Muscle of leg (tissue), 3 donors: ENCODE measurements at regions not wholly inside any gene's neighbourhood (a gene's known extent, or its start where the extent isn't known, plus 50 kb on each side); places are given as distances from the start of the nearest gene placed in this dataset.
"Not testable (repeated sequence)": the region's sequence is repeated elsewhere in the genome, so short reads cannot be mapped to it uniquely, and the experiment has no call there.

Experiments
- DNase-seq: peaks from one replicate; pipeline ENCODE4 v3.0.0; 2013
- H3K27ac ChIP-seq: one replicate; pipeline ENCODE4 v1.5.1; 2013; ENCODE audit warnings: mild to moderate bottlenecking, low read length, control low read depth
- H3K27me3 ChIP-seq: one replicate; pipeline ENCODE4 v1.6.1; 2013; ENCODE audit warnings: low read length; ENCODE audit not compliant: control insufficient read depth, insufficient read depth
- H3K36me3 ChIP-seq: one replicate; pipeline ENCODE4 v1.6.1; 2013; ENCODE audit warnings: low read length; ENCODE audit not compliant: control insufficient read depth, insufficient read depth
- H3K4me1 ChIP-seq: one replicate; pipeline ENCODE4 v1.6.1; 2013; ENCODE audit warnings: low read length; ENCODE audit not compliant: control insufficient read depth, insufficient read depth
- H3K4me3 ChIP-seq: one replicate; pipeline ENCODE4 v1.5.1; 2013; ENCODE audit warnings: low read length, control low read depth
- H3K9me3 ChIP-seq: replicated peaks from 2 replicates; pipeline ENCODE4 v1.6.1; 2013; ENCODE audit warnings: low read depth, low read length; ENCODE audit not compliant: control insufficient read depth
- WGBS: methylation state at CpG from one replicate; pipeline ENCODE4 v1.1.5; 2013; ENCODE audit warnings: missing lambda C conversion rate; ENCODE audit not compliant: insufficient coverage; 5-methylcytosine and 5-hydroxymethylcytosine counted together

DNA sequence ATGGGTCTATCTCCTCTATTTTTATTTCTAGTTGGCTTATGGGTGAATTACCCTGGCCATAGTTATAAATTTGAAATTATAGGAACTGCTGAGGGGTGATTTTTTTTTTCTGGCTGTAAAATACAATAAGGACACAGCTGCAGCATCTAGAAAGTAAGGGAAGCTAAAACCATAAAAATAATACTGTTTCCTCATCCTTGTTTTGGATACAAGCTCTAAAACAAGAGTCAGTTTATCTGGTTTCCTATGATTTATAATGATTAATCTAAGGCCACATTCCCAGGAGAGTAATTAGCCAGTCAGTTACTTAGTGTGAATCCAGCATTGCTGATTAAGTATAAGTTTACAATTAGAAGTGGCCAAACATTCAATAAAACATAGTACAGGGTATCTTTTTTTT, 219.1 kb upstream of the NBEA start:
- DNase-seq, result peak; percentile 96
- peaks cover 5% of the 10 kb centered on the region for H3K9me3 ChIP-seq
- H3K4me1 ChIP-seq, result peaks cover 2% of the 10 kb centered on the region

DNA sequence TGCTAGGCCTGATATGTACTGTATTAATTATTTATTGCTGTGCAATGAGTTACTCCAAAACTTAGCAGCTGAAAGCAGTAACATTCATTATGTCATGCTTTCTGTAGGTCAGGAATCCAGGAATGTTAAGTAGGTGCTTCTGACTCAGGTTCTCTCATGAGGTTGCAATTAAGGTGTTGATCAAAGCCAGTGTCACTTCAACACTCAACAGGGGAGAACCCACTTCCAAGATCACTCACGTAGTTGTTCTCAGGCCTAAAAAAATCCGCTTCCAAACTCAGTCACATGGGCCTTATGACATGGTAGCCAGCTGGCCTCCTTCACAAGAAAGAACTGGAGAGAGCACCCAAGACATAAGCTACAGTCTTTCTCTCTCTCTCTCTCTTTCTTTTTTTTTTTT, 211.1 kb upstream of the NBEA start:
- Histone ChIP-seq H3K4me1 (no peaks in the 10 kb centered on the region), H3K27me3 (no peaks in the 10 kb centered on the region), H3K27ac (no peak overlapping the region), H3K9me3 (no peaks in the 10 kb centered on the region), H3K36me3 (no peaks in the 10 kb centered on the region), H3K4me3 (no peak overlapping the region)
- no peak for DNase-seq
- 63% methylated on average over 2 of the region's 2 CpGs for WGBS

More for the DNA sequence above, 219.1 kb upstream of the NBEA start:
- H3K36me3 ChIP-seq, result no peaks in the 10 kb centered on the region
- peak overlapping the region; percentile 48 for H3K27ac ChIP-seq
- no peaks in the 10 kb centered on the region for H3K27me3 ChIP-seq
- H3K4me3 ChIP-seq, result no peak overlapping the region

GRCh38 chr13:34731486-34731885, 210.6 kb upstream of the NBEA start:
- H3K27ac ChIP-seq, result no peak overlapping the region
- no peaks in the 10 kb centered on the region for H3K9me3 ChIP-seq
- no peaks in the 10 kb centered on the region for H3K27me3 ChIP-seq
- no peak for DNase-seq
- H3K36me3 ChIP-seq, result no peaks in the 10 kb centered on the region
- no peak overlapping the region for H3K4me3 ChIP-seq
- no CpG with 5 or more reads among the region's 4 CpGs for WGBS
- H3K4me1 ChIP-seq, result no peaks in the 10 kb centered on the region

DNA sequence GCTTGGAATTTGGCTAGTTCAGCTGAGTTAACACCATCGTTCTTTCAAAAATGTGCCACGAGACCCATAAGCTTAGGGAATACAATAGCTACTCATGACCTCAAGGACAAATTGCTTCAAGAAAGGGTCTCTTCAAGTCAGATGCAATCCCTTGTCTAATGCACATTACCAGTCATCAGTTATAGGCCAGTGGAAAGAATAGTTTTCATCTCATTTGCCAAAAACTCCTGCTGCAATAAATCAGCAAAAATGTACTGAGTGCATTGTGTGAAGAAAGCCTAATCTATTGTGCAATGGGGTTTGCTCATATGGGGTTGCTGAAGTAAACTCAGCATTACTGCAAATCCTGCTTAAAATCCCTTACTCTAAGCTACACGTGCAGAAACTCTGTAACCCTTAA, 208.3 kb upstream of the NBEA start:
- H3K36me3 ChIP-seq, result no peaks in the 10 kb centered on the region
- H3K9me3 ChIP-seq, result no peaks in the 10 kb centered on the region
- DNase-seq, result peak; percentile 77
- H3K4me1 ChIP-seq, result peaks cover 8% of the 10 kb centered on the region
- H3K27me3 ChIP-seq, result no peaks in the 10 kb centered on the region
- WGBS, result 40% methylated on average over 1 of the region's 3 CpGs
- H3K27ac ChIP-seq, result no peak overlapping the region
- no peak overlapping the region for H3K4me3 ChIP-seq

DNA sequence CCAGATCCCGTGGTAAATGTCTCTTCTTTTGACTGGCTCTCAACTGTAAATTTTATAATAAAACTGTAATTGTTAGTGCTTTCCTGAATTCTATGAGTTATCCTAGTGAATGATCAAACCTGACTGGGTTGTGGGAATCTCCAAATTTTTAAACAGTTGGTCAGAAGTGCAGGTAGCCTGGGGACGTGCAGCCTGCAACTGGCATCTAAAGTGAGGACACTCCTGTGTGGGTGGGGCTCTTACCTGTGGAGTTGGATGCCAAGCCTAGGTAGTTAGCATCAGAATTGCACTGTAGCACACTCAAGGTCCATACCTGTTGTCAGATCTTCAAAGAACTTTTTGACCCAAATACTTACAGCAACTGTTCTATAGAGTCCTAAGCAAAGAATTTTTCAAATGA, 207.1 kb upstream of the NBEA start:
- Histone ChIP-seq H3K9me3 (no peaks in the 10 kb centered on the region), H3K4me1 (peaks cover 8% of the 10 kb centered on the region), H3K36me3 (no peaks in the 10 kb centered on the region), H3K27ac (no peak overlapping the region), H3K4me3 (no peak overlapping the region), H3K27me3 (no peaks in the 10 kb centered on the region)
- DNase-seq, result no peak
- 100% methylated on average over 1 of the region's 2 CpGs for WGBS

DNA sequence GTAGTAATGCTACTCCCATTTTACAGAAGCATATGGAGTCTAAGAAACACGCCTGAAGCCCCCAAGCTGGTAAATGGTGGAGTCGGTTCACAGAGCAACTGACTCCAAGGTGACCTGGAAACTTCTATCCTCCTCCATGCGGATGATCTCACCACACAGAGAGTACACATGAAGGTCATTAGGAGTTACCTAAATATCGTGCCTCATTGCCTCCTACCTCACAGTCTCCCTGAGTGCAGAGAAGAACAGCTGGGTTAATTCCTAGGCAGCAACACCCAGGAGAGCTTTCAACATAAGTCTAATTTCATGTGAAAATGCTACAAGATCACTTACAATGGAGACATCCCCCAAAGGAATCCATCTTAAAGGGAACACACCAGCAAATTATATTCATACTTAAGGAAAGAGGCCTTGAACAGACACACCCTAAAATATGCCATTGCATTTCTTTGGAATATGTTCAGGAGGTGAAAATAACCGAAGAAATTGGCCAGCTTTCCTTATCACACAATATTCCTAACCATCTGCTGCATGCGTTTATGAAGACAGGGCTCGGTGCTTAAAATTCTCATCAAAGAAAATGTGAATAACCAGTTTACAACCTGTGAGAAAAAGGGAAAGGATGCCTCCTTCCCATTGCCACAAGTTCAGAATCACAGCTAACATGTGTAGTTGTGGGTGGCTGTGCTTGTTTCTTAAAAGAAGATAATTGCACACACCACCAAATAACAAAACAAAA, 203.6 kb upstream of the NBEA start:
- Histone ChIP-seq H3K4me3 (no peak overlapping the region), H3K27me3 (no peaks in the 10 kb centered on the region), H3K4me1 (peaks cover 8% of the 10 kb centered on the region), H3K36me3 (no peaks in the 10 kb centered on the region), H3K9me3 (no peaks in the 10 kb centered on the region), H3K27ac (no peak overlapping the region)
- DNase-seq, result peak; percentile 24
- WGBS, result 53% methylated on average over 2 of the region's 7 CpGs

DNA sequence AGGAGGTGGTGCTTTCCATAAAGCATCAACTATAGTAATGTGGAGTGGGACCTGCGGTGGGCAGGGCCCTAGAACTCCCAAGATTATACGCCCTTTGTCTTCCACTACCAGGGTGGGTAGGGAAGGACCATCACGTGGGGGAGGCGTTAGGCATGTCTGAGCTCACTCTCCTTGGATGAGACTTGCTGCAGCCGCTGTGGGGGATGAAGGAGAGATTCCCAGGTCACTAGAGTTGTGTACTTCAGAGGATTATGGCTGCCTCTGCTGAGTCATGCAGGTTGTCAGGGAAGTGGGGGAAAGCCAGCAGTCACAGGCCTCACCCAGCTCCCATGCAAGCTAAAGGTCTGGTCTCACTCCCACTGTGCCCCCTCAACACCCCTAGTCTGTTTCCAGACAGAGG, 195.0 kb upstream of the NBEA start:
- not testable (repeated sequence) for DNase-seq, H3K9me3 ChIP-seq, H3K27me3 ChIP-seq, H3K4me3 ChIP-seq, H3K36me3 ChIP-seq, H3K27ac ChIP-seq, H3K4me1 ChIP-seq
- WGBS, result no CpG with 5 or more reads among the region's 5 CpGs

- H3K27ac ChIP-seq, result no peak overlapping the region
- peaks cover 3% of the 10 kb centered on the region for H3K27me3 ChIP-seq
- H3K4me3 ChIP-seq, result no peak overlapping the region
- no peaks in the 10 kb centered on the region for H3K9me3 ChIP-seq
- no peak for DNase-seq
- WGBS, result 82% methylated on average over 3 of the region's 4 CpGs
- no peaks in the 10 kb centered on the region for H3K36me3 ChIP-seq
- peaks cover 4% of the 10 kb centered on the region for H3K4me1 ChIP-seq
These were observed 194.6 kb upstream of the NBEA start for GRCh38 chr13:34747507-34747906.

GRCh38 chr13:34748073-34748472, 194.0 kb upstream of the NBEA start:
- peaks cover 4% of the 10 kb centered on the region for H3K4me1 ChIP-seq
- 78% methylated on average over 3 of the region's 5 CpGs for WGBS
- H3K36me3 ChIP-seq, result no peaks in the 10 kb centered on the region
- no peak overlapping the region for H3K27ac ChIP-seq
- peak; percentile 35 for DNase-seq
- H3K27me3 ChIP-seq, result peaks cover 3% of the 10 kb centered on the region
- H3K4me3 ChIP-seq, result no peak overlapping the region
- no peaks in the 10 kb centered on the region for H3K9me3 ChIP-seq

- Histone ChIP-seq H3K9me3 (no peaks in the 10 kb centered on the region), H3K36me3 (no peaks in the 10 kb centered on the region), H3K4me1 (peaks cover 4% of the 10 kb centered on the region), H3K27me3 (peaks cover 3% of the 10 kb centered on the region), H3K27ac (no peak overlapping the region), H3K4me3 (no peak overlapping the region)
- WGBS, result no CpG with 5 or more reads among the region's 1 CpG
- DNase-seq, result no peak
These were observed 193.5 kb upstream of the NBEA start for GRCh38 chr13:34748596-34748995.

DNA sequence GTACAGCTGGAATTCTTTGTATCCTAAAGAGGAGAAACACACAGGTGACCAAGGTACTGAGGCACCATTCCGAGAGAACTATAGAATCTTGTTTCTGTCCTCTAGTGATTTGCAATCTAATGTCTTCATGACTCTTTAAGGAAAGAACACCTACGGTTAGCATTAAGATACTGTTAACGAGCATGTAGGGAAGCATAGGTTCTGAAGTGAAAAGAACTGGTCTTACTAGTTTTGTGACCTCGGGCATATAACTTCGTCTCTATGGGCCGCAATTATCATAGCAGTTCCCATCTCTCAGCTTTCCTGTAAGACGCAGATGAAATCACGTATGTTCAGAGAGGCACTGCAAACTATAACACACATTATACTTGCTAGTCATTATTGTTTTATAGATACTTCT, 193.0 kb upstream of the NBEA start:
- H3K27me3 ChIP-seq, result peaks cover 3% of the 10 kb centered on the region
- WGBS, result no CpG with 5 or more reads among the region's 8 CpGs
- peaks cover 4% of the 10 kb centered on the region for H3K4me1 ChIP-seq
- no peaks in the 10 kb centered on the region for H3K9me3 ChIP-seq
- DNase-seq, result no peak
- H3K27ac ChIP-seq, result no peak overlapping the region
- H3K36me3 ChIP-seq, result no peaks in the 10 kb centered on the region
- H3K4me3 ChIP-seq, result no peak overlapping the region
